ENCODE measurements at regions not wholly inside any gene's neighbourhood (a gene's known extent, or its start where the extent isn't known, plus 50 kb on each side); places are given as distances from the start of the nearest gene placed in this dataset.
"Not testable (repeated sequence)": the region's sequence is repeated elsewhere in the genome, so short reads cannot be mapped to it uniquely, and the experiment has no call there.

DNA sequence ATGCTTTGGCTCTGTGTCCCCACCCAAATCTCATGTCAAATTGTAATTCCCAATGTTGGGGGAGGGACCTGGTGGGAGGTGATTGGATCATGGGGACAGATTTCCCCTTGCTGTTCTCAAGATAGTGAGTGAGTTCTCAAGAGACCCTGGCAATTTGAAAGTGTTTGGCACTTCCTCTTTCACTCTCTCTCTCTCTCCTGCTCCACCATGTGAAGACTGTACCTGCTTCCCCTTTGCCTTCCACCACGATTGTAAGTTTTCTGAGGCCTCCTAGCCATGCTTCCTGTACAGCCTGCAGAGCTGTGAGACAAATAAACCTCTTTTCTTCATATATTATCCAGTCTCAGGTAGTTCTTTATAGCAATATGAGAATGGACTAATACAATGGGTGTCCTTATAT, 169.6 kb upstream of the RAI2 start:
- TF ChIP-seq, protein P1, sequence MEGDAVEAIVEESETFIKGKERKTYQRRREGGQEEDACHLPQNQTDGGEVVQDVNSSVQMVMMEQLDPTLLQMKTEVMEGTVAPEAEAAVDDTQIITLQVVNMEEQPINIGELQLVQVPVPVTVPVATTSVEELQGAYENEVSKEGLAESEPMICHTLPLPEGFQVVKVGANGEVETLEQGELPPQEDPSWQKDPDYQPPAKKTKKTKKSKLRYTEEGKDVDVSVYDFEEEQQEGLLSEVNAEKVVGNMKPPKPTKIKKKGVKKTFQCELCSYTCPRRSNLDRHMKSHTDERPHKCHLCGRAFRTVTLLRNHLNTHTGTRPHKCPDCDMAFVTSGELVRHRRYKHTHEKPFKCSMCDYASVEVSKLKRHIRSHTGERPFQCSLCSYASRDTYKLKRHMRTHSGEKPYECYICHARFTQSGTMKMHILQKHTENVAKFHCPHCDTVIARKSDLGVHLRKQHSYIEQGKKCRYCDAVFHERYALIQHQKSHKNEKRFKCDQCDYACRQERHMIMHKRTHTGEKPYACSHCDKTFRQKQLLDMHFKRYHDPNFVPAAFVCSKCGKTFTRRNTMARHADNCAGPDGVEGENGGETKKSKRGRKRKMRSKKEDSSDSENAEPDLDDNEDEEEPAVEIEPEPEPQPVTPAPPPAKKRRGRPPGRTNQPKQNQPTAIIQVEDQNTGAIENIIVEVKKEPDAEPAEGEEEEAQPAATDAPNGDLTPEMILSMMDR (IDR thresholded peaks at IDR 0.05; ENCODE audit: insufficient read depth, low read length, poor library complexity, severe bottlenecking) = not testable (repeated sequence)
- TF ChIP-seq EZH2phosphoT487 (conservative IDR thresholded peaks at IDR 0.05; ENCODE audit: low read length) = not testable (repeated sequence)

Data from SU-DHL-6 (cell line).